NOMO-1 treated with DMSO at 0.1 percent for 48 hours (cell line): ENCODE measurements at regions not wholly inside any gene's neighbourhood (a gene's known extent, or its start where the extent isn't known, plus 50 kb on each side); places are given as distances from the start of the nearest gene placed in this dataset.
A peak's percentile ranks its signal among the peaks of the same experiment; 100 is the strongest.
"Not testable (repeated sequence)": the region's sequence is repeated elsewhere in the genome, so short reads cannot be mapped to it uniquely, and the experiment has no call there.

Experiments
- DNase-seq: peaks from one replicate; lab custom pipeline; 2025; ENCODE audit not compliant: unreplicated experiment; lab: John Stamatoyannopoulos, UW

DNA sequence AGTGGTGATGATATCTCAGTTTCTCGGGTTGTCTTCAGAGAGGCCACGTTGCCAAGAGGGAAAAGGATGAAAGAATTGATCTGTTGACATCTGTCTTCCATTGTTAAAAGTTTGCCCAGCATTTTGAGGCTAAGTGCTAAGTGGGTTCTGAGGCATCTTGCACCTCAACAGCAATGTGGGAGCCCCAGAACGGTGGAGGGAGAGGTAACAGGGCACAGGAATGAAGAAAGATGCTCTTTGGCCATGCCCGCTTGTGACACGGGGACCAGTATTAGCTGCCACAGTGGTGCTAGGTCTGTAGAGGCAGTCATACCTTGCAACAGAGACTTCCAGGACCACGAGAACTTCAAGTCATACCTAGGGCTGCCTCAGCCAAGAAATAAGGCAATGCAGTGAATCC is 106.6 kb upstream of the NUPR2 start:
- DNase-seq = no peak

DNA sequence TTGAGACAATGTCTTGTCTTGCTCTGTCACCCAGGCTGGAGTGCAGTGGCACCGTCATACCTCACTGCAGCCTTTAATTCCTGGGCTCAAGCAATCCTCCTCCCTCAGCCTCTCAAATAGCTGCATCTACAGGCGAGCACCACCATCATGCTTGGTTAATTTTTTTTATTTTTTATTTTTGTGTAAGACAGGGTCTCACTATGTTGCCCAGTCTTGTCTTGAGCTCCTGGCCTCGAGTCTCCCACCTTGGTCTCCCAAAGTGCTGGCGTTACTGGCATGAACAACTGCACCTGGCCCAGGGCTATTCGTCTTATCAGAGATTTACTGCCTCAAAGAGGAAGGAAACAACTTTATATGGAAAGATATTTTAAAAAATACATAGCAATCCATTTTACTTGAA is 102.8 kb upstream of the NUPR2 start:
- DNase-seq = no peak

DNA sequence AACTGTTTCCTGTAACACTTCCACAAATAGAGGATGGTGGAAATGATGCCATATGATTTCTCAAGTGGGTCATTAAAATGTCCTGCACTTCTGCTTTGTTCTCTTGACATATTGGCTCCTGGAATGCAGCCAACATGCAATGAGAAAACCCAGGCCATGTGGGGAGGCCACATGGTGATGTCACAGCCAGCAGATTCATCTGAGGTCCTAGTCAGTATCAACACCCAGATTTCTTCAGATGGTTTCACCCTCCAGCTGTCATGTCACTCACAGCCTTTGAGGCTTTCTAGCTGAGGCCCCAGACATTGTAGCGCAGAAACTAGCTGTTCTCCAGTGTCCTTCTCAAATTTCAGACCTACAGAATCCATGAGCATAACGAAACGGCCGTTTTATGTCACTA is 102.3 kb upstream of the NUPR2 start:
- peak; percentile 75 for DNase-seq

DNA sequence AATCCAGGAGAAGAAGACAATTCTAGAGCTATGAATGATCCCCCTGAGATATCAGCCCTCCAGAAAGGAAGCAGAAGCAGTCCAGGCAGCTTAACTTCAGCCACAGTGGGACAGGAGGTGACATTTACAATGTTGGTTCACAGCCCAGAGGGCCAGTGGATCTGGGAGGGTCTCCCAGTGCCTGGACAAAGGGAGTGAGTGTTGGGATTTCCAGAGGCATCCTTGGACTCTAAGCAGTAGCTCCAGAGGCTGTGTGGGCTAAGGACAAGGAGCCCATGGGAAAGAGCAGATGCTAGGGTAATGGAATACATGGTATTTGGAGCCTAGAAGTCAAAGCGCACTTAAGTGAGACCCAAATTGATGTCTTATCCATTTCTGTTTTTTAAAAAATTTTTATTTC is 97.4 kb upstream of the NUPR2 start:
- no peak for DNase-seq

DNA sequence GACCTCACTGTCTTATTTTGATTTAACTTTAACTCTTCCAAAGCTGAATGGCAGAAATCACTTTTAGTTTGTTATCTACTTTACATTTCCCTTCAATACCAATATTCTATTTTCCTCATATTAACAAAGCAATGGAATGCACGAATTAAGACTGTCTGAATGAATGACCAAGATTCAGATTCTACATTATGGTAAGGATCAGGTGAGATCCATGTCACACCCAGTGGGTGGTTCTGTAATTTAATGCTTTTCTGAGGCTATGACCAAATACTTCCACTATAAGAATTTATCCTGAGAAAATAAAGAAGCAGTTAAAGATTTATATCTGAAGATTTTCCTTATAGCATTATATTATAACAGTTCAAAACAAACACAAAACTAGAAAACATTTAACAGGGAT is 90.2 kb upstream of the NUPR2 start:
- no peak for DNase-seq

DNA sequence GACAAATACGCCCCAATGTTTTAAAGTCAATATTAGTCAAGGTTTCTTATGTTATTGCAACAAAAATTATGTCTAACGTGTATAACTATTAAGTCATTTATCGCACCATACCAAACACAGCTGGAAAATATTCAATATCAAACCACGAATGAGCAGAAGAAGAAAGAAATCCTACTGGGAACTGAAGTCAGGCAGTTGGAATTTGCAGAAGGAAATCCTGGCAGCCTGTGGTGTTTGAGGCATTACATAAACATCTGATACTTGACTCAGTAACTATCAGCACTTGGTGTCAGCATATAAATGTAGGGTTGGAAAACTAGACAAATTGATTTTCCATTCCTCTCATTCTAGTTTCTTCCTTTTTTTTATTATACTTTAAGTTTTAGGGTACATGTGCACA is 83.4 kb upstream of the NUPR2 start:
- no peak for DNase-seq

DNA sequence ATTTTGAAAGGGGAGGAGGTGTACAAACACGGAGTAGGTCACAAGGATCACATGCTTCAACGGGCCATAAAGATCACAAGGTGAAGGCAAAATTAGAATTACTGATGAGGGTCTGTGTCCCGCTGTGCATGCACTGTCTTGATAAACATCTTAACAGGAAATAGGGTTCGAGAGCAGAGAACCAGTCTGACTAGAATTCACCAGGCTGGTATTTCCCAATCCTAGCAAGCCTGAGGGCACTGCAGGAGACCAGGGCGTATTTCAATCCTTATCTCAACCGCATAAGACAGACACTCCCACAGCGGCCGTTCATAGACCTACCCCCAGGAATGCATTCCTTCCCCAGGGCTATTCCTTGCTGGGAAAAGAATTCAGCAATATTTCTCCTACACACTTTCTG is 80.0 kb upstream of the NUPR2 start:
- not testable (repeated sequence) for DNase-seq

DNA sequence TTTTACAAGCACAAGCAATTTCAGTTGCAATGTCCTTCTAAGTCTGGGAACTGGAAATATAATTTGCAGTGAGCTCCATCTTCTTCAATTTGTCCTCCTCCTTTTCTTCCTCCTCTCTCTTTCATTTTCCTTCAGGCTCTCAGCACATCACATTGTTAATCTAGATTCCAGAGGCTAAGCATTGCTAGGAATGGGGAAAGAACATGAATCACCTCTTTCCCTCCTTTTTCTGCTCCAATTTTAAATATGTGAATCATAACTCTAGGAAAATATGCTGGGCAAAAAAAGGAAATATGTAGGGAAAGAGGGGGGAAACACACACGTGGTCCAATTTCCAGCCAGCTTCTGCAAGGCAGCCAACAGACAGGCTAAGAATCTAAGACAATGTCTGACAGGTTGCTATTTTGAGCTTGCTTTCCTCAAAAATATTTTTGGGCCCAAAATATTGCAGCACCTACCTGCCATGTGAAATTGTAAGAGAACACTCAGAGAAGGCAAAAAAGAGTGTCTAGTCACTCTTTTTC is 72.7 kb upstream of the NUPR2 start:
- no peak for DNase-seq

DNA sequence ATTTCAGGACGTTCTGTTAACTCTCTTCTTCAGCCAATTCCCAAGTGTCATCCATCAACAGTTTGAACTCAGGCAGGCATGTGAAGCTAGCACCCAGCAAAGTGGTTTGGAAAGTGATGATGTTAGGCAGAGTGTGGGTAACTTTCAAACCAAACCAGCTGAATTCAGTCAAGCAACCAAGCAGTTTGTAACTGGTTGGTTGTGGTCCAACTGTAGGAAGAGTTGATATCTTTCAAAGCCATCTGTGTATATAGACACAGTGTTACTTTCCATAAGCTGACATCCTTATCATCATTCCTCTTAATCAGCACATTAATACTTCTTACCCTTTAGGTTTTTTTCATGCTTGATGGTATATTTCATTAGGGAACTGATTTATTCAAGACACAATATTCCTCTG is 72.2 kb upstream of the NUPR2 start:
- DNase-seq = no peak

DNA sequence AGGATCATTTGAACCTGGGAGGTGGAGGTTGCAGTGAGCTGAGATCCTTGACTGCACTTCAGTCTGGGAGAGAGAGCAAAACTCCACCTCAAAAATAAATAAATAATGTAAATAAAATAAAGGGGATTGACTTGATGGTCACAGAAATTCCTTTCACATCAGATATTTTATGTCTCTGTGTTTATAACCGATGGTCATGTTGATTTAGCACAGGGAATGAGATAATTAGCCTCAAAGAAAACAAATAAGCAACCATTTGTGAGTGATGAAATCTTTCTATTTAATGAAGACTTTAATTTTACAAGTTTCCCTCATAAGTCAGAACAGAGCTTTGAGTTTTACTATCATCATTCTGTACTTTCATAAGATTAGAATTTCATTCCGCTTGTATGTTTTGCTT is 64.8 kb upstream of the NUPR2 start:
- no peak for DNase-seq

DNA sequence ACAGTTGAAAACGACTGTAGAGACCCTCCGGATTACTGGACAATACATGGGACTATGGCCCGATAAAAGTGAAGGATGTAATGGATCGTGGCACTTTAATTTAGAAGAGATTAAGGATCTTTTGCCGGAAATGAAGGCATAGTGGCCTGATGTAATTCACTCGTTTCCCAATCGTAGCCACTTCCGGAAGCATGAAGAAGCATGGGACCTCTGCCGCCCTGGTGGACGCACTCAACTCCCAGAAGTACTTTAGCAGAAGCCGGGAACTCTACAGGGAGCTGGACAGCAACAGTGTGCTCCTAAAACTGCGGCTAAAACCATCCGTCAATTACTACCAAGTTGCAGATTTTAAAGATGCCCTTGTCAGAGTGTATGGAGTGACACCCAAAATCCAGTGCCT is 59.6 kb upstream of the NUPR2 start:
- no peak for DNase-seq

DNA sequence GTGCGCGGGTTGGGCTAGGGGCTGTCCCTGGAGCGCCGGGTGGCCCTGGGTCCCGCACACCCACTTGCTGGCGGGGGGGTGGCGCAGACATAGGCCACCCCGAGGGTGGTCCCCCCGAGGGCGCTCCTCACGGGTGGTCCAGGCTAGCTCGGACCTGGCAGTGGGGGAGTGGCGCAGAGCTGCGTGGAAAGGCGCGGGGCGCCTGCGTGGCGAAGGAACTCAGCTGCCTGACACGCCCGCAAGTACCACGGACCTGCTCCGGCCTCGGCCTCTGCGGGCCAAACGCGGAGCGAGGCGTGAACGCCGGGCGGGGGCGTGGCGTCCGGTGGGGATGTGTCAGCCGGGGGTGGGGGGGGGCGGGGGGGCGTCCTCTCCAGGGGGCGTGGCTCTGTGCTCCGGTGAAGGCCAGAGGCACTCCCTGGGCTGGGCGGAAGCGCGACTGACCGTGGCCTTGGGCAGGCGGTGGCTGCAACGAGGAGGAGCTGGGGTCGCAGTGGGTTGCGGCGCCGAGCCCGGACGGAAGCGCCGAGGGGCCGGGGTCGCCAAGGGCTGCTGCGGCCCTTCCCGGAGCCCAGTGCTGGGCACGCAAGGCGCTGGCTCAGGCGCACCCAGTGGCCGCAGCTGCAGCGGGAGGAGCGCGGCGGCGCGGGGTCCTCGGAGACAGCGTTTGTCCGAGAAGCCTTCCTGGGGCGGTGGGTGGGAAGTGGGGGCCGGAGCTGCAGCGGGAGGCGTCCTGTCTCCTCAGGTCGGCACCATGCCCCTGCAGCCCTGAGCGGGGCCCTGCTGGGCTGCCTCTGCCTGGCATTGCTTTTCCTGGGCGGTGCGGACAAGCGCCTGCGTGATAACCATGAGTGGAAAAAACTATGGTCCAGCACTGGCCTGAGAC is 58.9 kb upstream of the NUPR2 start:
- DNase-seq = no peak

DNA sequence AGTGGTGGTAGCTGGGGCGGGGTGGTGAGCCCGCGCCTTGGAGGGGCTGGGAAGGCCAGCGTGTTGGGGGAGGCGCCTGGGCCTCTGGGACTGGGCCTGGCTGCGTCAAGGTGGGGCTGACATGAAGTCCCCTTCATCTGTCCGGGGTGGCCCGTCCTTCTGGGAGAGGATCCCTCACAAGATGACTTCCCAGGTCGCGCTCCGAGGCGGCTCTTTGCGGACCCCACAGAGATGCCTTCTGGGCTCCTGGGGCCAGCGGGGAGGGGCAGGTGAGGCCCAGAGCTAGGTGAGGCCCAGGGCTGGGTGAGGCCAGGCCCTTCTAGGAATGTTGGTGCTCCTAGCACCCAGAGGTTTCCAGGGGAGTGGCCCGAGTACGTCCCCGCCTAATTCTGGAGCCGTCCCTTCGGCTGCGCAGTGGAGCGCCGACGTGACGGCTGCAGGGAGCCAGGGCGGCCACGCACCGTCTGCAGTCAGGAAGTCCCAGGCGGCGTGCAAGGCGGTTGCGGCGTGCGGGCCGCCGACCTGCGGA is 58.2 kb upstream of the NUPR2 start:
- DNase-seq = no peak
